ENCODE measurements at regions not wholly inside any gene's neighbourhood (a gene's known extent, or its start where the extent isn't known, plus 50 kb on each side); places are given as distances from the start of the nearest gene placed in this dataset.
"Not testable (repeated sequence)": the region's sequence is repeated elsewhere in the genome, so short reads cannot be mapped to it uniquely, and the experiment has no call there.

DNA sequence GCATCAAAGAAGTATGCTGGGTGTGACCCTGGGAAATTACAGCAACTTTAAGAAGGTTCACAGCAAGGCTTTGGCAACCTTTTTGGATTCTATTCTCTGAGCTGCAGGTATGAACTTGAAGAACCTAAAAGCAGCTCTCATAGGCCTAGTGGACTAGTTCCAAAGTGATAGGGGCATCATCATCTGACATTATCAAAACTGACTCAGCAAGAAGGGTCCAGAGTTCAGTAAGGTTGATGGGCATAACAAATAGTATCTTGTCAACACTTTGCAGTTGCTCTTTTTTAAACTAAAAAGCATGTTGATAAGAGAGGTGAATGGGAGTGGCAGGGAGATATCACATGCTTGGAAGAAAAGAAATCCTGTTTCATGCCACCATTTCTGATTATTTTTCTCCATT, 249.3 kb downstream of the ZNF674 start:
- no peak for DNase-seq

DNA sequence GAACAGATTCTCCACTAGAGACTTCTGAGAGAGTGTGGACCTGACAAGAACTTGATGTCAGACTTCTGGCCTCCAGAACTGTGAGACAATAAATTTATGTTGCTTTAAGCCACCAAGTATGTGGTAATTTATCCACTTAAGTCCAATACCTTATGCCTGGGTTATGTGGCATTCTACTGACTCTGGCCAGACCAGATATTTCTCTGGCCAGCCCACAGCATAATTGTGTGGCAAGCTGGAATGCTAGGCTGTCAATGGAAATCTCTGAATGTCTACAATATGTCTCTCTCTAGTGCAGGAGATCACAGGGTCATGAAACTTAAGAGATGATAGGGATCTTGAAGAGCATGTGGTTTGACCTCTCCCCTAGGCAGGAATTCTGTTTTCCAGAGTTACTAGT, 251.0 kb downstream of the ZNF674 start:
- DNase-seq: no peak

GRCh38 chrX:46279925-46280313, 265.3 kb downstream of the ZNF674 start:
- no peak for DNase-seq

GRCh38 chrX:46279214-46279924, 265.9 kb downstream of the ZNF674 start:
- DNase-seq: no peak

- no peak for DNase-seq
These were observed 266.6 kb downstream of the ZNF674 start for GRCh38 chrX:46278572-46278971.

GRCh38 chrX:46268412-46268811, 276.8 kb downstream of the ZNF674 start:
- DNase-seq: no peak

DNA sequence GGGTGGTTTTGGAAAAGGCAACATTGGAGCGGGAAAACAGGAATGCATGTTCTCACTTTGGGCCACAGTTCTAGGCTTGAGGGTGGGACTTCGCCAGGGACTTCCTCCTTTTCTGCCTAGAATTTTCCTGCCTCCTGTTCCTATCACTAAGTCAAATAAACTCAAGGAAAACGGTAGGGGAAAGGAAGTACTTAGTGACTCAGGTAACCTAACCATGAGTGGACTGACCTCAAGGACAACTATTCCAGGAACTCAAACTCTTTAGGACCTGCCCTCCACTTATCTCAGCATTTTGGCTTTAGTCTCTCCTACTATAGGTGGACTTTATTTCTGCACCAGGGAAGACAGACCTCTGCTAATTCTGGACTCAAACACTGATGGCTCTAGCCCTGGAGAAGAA, 281.7 kb downstream of the ZNF674 start:
- no peak for DNase-seq

DNA sequence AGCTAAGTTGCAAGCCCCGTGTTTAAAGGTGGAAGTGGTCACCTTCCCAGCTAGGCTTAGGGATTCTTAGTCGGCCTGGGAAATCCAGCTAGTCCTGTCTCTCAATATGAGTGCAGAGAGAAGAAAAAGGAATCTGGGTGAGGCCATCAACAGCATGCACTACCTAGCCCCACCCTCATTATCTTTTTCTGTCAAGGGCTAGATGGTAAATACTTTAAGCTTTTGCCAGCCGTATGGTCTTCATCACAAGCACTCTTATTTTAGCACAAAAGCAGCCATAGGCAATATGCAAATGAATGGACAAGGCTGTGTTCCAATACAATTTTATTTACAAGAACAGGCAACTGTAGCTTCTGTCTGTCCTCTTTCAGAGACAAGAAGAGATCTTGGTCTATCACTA, 282.9 kb downstream of the ZNF674 start:
- DNase-seq: no peak

DNA sequence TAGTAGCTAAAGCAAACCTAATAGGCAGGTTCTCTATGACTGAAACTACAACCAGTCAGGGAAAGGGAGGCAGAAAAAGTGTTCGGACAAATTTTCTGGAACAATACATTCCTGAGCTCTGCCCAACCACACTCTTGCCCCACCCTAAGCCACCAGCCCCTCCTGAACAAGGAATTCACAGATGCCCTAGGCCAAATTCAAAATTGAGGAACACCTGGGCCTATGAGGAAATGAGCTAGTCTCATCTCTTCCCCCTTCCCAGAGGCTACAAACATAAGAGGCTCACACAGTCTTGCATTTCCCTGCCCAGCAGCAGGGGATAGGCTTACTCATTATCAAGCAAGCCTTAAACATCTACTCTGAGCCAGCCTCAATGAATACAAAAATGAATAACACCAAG, 284.7 kb downstream of the ZNF674 start:
- no peak for DNase-seq

- no peak for DNase-seq
These were observed 286.9 kb downstream of the ZNF674 start for GRCh38 chrX:46258356-46258755.

GRCh38 chrX:46257451-46257879, 287.8 kb downstream of the ZNF674 start:
- no peak for DNase-seq

DNA sequence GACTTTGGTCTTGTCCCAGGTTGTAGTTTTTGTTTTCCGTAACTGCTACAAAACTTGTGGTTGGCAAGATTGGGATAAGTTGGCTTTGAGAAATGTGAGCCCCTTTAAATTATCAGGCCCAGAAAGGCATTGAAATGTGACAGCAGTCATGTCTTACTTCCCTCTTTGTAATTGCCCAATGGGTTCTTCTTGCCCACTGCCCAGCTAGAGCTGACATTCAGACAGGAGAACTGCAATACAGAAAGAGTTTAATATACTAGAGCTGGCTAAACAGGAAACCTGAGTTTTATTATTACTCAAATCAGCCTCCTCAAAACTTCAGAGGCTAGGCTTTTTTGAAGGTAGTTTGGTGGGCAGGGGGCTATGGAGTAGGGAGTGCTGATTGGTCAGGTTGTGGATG, 288.3 kb downstream of the ZNF674 start:
- no peak for DNase-seq

DNA sequence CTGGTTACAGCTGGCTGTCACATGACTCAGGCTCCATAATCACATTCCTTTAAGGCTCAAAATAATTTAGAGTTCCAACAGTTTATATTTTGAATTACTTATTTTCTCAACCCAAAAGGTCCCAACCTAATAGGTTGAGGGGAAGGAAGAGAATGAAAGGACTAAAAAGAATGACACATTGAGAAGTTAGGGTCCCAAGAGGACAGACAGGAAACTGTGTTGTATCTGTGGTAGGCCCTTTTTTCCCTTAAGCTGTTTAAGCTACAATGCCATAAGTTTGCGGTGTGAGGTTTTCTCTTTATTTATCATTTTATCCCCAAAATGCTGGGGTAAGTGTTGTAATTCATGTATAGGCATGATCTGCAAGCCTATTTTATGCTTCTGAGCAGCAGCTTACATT, 290.2 kb downstream of the ZNF674 start:
- no peak for DNase-seq

- no peak for DNase-seq
These were observed 290.6 kb downstream of the ZNF674 start for GRCh38 chrX:46254641-46255040.

- DNase-seq: no peak
These were observed 293.5 kb downstream of the ZNF674 start for GRCh38 chrX:46251755-46252154.

- DNase-seq: no peak
These were observed 295.1 kb downstream of the ZNF674 start for GRCh38 chrX:46250151-46250550.

- DNase-seq: no peak
These were observed 297.8 kb downstream of the ZNF674 start for GRCh38 chrX:46247456-46247855.

GRCh38 chrX:46244451-46244850, 300.8 kb downstream of the ZNF674 start:
- DNase-seq: no peak

DNA sequence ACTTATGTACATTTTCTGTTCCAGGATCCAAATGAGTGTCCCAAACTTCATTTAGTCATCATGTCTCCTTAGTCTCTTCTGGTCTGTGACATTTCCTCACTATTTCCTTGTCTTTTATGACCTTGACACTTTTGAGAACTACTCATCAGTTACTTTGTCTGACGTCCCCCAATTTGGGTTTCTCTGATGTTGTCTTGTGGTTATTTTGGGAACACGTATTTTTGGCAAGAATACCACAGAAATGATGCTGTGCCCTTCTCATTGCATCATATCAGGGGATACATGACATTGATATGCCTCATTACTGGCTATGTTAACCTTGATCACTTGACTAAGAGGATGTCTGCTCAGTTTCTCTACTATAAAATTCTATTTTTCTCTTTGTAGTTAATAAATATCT, 308.8 kb downstream of the ZNF674 start:
- no peak for DNase-seq

- no peak for DNase-seq
These were observed 309.4 kb downstream of the ZNF674 start for GRCh38 chrX:46235778-46236177.

GRCh38 chrX:46234775-46235174, 310.4 kb downstream of the ZNF674 start:
- DNase-seq: no peak

DNA sequence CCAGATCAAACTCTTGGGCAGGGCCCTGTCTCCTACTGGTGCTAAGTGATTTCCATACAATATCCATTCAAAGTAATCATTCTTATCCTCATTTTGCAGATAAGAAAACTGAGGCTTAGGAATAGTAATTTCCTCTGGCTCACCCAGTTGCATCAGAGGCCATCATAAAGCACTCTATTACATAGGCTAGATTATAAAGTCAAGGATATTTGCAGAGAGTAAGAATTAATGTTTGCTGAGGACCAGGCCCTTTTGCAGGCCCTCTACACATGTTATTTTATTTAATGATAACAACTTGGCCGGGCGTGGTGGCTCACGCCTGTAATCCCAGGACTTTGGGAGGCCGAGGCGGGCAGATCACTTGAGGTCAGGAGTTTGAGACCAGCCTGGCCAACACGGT, 316.8 kb downstream of the ZNF674 start:
- DNase-seq: no peak

DNA sequence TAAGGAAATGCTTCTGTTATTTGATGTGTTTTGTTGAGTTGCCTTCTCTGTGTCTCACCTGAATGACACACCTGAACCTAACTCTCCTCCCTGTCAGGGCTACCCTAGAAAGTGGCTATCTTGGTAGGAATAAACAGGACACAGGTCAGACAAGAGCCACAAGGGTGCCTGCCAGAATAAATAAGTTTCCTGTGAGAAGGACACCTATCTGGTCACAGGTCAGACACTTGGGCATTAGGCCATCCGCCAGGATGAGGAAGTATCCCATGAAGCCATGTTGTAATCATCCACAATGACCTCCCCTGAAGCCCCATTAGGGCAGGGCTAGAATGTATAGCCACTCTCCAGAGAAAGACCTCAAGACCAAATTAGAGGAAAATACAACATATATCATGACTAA, 318.8 kb downstream of the ZNF674 start:
- DNase-seq: no peak

DNA sequence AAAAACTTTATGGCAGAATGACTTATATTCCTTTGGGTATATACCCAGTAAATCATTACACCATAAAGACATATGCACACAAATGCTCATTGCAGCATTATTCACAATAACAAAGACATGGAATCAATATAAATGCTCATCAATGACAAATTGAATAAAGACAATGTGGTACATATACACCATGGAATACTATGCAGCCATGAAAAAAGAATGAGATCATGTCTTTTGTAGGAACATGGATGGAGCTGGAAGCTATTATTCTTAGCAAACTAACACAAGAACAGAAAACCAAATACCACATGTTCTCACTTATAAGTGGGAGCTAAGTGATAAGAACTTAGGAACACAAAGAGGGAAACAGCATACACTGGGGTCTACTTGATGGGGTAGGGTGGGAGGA, 321.7 kb downstream of the ZNF674 start:
- DNase-seq: not testable (repeated sequence)

- no peak for DNase-seq
These were observed 324.4 kb downstream of the ZNF674 start for GRCh38 chrX:46220822-46221221.

- DNase-seq: no peak
These were observed 326.8 kb downstream of the ZNF674 start for GRCh38 chrX:46218373-46218772.
